ENCODE measurements at regions not wholly inside any gene's neighbourhood (a gene's known extent, or its start where the extent isn't known, plus 50 kb on each side); places are given as distances from the start of the nearest gene placed in this dataset.
A peak's percentile ranks its signal among the peaks of the same experiment; 100 is the strongest.

DNA sequence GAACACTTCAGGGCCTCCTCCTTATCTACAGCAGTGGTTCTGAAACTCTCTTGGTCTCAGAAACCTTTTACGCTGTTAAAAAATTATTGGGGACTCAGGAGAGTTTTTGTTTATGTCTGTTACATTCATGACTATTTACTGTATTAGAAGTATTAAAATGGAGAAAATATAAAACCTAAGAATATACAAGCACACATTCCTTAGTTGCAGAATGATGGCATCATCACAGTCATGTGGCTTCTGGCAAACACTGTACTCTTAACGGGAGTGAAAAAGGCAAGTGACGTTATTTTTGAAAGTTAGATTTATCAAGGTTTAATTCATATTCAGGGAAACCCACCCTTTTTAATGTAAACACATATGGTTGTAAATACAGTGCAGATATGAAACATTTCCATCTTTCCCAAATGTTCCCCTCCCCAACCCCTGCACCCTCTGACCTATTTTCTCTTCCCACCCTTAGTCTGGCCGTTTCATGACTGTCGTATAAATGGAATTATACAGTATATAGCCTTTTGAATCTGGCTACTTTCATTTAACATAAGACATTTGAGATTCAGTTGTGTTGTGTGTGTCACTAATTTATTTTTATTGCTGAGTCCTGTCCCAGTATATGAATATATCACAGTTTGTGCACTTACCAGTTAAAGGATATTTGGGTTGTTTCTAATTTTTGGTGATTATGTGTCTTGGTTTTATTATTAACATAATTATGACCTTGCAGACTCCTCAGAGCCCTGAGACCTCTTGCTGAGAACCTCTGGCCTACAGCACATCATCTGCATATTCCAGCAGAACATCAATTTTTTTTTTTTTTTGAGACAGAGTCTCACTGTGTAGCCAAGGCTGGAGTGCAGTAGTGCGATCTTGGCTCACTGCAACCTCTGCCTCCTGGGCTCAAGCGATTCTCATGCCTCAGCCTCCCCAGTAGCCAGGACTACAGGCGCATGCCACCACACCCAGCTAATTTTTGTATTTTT is 457.0 kb downstream of the PCNX1 start:
- Histone ChIP-seq H4K20me1 (replicated peaks; ENCODE audit: control insufficient read depth, insufficient read depth, low read length) (no peaks in the 10 kb centered on the region), H3K79me2 (ENCODE audit: control insufficient read depth, insufficient read depth, low read length) (peaks cover 24% of the 10 kb centered on the region; the same call in 2 of the 3 replicates), H3K27ac (ENCODE audit: extremely low read depth, low read depth, low read length) (peak overlapping the region; percentile 48; the same call in 1 of the 3 replicates), H3K4me3 (no peak overlapping the region), H3K4me1 (replicated peaks in 1 of 2; ENCODE audit: control insufficient read depth in 2 of 2, insufficient read depth in 2 of 2, low read length in 2 of 2) (peaks cover 6 to 40% of the 10 kb centered on the region in 2 experiments; a peak in 4 of 5 replicates), H3K9me1 (ENCODE audit: control insufficient read depth, insufficient read depth, low read length) (no peaks in the 10 kb centered on the region), H3K36me3 (ENCODE audit: control insufficient read depth, insufficient read depth, low read length) (no peaks in the 10 kb centered on the region), H3K4me2 (ENCODE audit: insufficient read depth, low read length) (no peak overlapping the region; the same call in 1 of the 2 replicates), H2AFZ (ENCODE audit: low read depth, low read length) (no peak overlapping the region), H3K9ac (ENCODE audit: insufficient read depth in 1 of 2, low read depth in 2 of 2, low read length in 2 of 2) (0 out of 4 replicates have a peak overlapping the region, but pooled peaks of 1 of the 2 experiments have one; percentile 69), H3K9me3 (replicated peaks; ENCODE audit: control insufficient read depth, insufficient read depth, low read depth, low read length) (no peaks in the 10 kb centered on the region), H3K27me3 (ENCODE audit: control insufficient read depth in 2 of 2, insufficient read depth in 2 of 2, low read length in 2 of 2) (no peaks in the 10 kb centered on the region)
- ChIA-PET CTCF (ENCODE audit: low intra/inter-chr PET ratio) (no interaction called here), POLR2A (no interaction called here)
- no peak for FAIRE-seq
- in situ Hi-C loops (cut with MboI): no loop called here
- intact Hi-C loops (cut with micrococcal nuclease): loop anchor here (5.0 kb wide), 1 partner anchor 42 kb away; the partner anchor contains the start of gene SIPA1L1
- WGBS (ENCODE audit: insufficient coverage, low coverage, missing lambda C conversion rate): 52% methylated on average over 8 of the region's 8 CpGs
- ATAC-seq: no peak
- no TSS peak for BruUV-seq (replicated peaks)
- DNase-seq (ENCODE audit: extremely low read depth in 1 of 4, low spot score in 3 of 4): no peak
- TF ChIP-seq, protein P1, sequence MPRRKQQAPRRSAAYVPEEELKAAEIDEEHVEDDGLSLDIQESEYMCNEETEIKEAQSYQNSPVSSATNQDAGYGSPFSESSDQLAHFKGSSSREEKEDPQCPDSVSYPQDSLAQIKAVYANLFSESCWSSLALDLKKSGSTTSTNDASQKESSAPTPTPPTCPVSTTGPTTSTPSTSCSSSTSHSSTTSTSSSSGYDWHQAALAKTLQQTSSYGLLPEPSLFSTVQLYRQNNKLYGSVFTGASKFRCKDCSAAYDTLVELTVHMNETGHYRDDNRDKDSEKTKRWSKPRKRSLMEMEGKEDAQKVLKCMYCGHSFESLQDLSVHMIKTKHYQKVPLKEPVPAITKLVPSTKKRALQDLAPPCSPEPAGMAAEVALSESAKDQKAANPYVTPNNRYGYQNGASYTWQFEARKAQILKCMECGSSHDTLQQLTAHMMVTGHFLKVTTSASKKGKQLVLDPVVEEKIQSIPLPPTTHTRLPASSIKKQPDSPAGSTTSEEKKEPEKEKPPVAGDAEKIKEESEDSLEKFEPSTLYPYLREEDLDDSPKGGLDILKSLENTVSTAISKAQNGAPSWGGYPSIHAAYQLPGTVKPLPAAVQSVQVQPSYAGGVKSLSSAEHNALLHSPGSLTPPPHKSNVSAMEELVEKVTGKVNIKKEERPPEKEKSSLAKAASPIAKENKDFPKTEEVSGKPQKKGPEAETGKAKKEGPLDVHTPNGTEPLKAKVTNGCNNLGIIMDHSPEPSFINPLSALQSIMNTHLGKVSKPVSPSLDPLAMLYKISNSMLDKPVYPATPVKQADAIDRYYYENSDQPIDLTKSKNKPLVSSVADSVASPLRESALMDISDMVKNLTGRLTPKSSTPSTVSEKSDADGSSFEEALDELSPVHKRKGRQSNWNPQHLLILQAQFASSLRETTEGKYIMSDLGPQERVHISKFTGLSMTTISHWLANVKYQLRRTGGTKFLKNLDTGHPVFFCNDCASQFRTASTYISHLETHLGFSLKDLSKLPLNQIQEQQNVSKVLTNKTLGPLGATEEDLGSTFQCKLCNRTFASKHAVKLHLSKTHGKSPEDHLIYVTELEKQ (CRISPR knock-in tag; IDR thresholded peaks at IDR 0.05): no peak
- TF ChIP-seq, protein P2, sequence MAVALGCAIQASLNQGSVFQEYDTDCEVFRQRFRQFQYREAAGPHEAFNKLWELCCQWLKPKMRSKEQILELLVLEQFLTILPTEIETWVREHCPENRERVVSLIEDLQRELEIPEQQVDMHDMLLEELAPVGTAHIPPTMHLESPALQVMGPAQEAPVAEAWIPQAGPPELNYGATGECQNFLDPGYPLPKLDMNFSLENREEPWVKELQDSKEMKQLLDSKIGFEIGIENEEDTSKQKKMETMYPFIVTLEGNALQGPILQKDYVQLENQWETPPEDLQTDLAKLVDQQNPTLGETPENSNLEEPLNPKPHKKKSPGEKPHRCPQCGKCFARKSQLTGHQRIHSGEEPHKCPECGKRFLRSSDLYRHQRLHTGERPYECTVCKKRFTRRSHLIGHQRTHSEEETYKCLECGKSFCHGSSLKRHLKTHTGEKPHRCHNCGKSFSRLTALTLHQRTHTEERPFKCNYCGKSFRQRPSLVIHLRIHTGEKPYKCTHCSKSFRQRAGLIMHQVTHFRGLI (CRISPR knock-in tag; IDR thresholded peaks at IDR 0.05): 0 out of 2 replicates have a peak, but pooled peaks have one; percentile 42
- TF ChIP-seq, protein P3, sequence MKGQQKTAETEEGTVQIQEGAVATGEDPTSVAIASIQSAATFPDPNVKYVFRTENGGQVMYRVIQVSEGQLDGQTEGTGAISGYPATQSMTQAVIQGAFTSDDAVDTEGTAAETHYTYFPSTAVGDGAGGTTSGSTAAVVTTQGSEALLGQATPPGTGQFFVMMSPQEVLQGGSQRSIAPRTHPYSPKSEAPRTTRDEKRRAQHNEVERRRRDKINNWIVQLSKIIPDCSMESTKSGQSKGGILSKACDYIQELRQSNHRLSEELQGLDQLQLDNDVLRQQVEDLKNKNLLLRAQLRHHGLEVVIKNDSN (CRISPR knock-in tag; IDR thresholded peaks at IDR 0.05): no peak
- TF ChIP-seq SMARCA4 (IDR thresholded peaks at IDR 0.05) (0 out of 2 replicates have a peak, but pooled peaks have one; percentile 9), MCM5 (IDR thresholded peaks at IDR 0.05; ENCODE audit: low read depth) (no peak), ZNF24 (IDR thresholded peaks at IDR 0.05) (0 out of 2 replicates have a peak, but pooled peaks have one; percentile 47), ATF7 (IDR thresholded peaks at IDR 0.05) (peak; percentile 29; the same call in 1 of the 2 replicates), NR4A1 (CRISPR knock-in tag; IDR thresholded peaks at IDR 0.05) (no peak), NR4A1 (tag; IDR thresholded peaks at IDR 0.05) (0 out of 2 replicates have a peak, but pooled peaks have one; percentile 23)
- TF ChIP-seq, protein P4, sequence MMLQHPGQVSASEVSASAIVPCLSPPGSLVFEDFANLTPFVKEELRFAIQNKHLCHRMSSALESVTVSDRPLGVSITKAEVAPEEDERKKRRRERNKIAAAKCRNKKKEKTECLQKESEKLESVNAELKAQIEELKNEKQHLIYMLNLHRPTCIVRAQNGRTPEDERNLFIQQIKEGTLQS (IDR thresholded peaks at IDR 0.05): peak; percentile 73
- TF ChIP-seq, protein P4 (CRISPR knock-in tag; conservative IDR thresholded peaks at IDR 0.05): no peak

Measured in K562 (cell line).